GM23338 (cell line): ENCODE measurements at regions not wholly inside any gene's neighbourhood (a gene's known extent, or its start where the extent isn't known, plus 50 kb on each side); places are given as distances from the start of the nearest gene placed in this dataset.
A peak's percentile ranks its signal among the peaks of the same experiment; 100 is the strongest.

ENCODE experiments used
- ATAC-seq: fragments of 200-7000 bp; cut with Tn5 transposase; 3 replicates; pipeline ENCODE4 v1.9.1; 2020
- DNase-seq: peaks from one replicate; pipeline ENCODE4 v3.0.0-alpha.2; 2015; ENCODE audit warnings: low spot score
- H2AFZ ChIP-seq: fragments of 200-600 bp; sonication (generic); 2 replicates; pipeline ENCODE4 v1.8.0; 2016; ENCODE audit warnings: antibody characterized with exemption, mild to moderate bottlenecking, moderate library complexity
- H3F3A ChIP-seq: fragments of 200-600 bp; sonication (generic); replicated peaks from 2 replicates; pipeline ENCODE4 v1.8.0; 2017; ENCODE audit warnings: antibody characterized with exemption, mixed run types, low read depth
- H3K27ac ChIP-seq: fragments of 200-600 bp; sonication (generic); 2 replicates; pipeline ENCODE4 v1.6.1; 2016; ENCODE audit warnings: low read depth
- H3K27me3 ChIP-seq: fragments of 200-600 bp; sonication (generic); 2 replicates; pipeline ENCODE4 v1.8.0; 2016; ENCODE audit warnings: mild to moderate bottlenecking, mixed run types, moderate library complexity; ENCODE audit not compliant: insufficient read depth
- H3K36me3 ChIP-seq: fragments of 200-600 bp; sonication (generic); 2 replicates; pipeline ENCODE4 v1.8.0; 2016; ENCODE audit warnings: mild to moderate bottlenecking; ENCODE audit not compliant: insufficient read depth
- H3K4me1 ChIP-seq: fragments of 200-600 bp; sonication (generic); 2 replicates; pipeline ENCODE4 v1.8.0; 2016; ENCODE audit warnings: mild to moderate bottlenecking, moderate library complexity; ENCODE audit not compliant: insufficient read depth
- H3K4me2 ChIP-seq: fragments of 200-600 bp; sonication (generic); 2 replicates; pipeline ENCODE4 v1.7.1; 2017; ENCODE audit warnings: mixed run types
- H3K4me3 ChIP-seq: fragments of 200-600 bp; sonication (generic); 2 replicates; pipeline ENCODE4 v1.6.1; 2016; ENCODE audit warnings: mixed run types
- H3K79me2 ChIP-seq: fragments of 200-600 bp; sonication (generic); replicated peaks from 2 replicates; pipeline ENCODE4 v1.8.0; 2017; ENCODE audit warnings: mild to moderate bottlenecking; ENCODE audit not compliant: insufficient read depth
- H3K9me2 ChIP-seq: fragments of 200-600 bp; sonication (generic); 2 replicates; pipeline ENCODE4 v1.8.0; 2017; ENCODE audit not compliant: insufficient read depth
- H4K20me1 ChIP-seq: fragments of 200-600 bp; sonication (generic); replicated peaks from 2 replicates; pipeline ENCODE4 v1.8.0; 2017; ENCODE audit warnings: mild to moderate bottlenecking; ENCODE audit not compliant: insufficient read depth
- H3K27ac Mint-ChIP-seq: 2 replicates; pipeline ENCODE4 v1.8.0; 2020; ENCODE audit warnings: inconsistent platforms, mild to moderate bottlenecking, moderate library complexity, mixed read lengths
- H3K27me3 Mint-ChIP-seq: 3 replicates; pipeline ENCODE4 v1.8.0; 2022; ENCODE audit warnings: low read depth, mild to moderate bottlenecking, moderate library complexity, mixed read lengths, inconsistent platforms; ENCODE audit not compliant: insufficient read depth, poor library complexity
- H3K36me3 Mint-ChIP-seq: 3 replicates; pipeline ENCODE4 v1.8.0; 2021; ENCODE audit warnings: low read depth, mild to moderate bottlenecking, inconsistent platforms, moderate library complexity, mixed read lengths
- H3K4me1 Mint-ChIP-seq: 3 replicates; pipeline ENCODE4 v1.8.0; 2020; ENCODE audit warnings: mild to moderate bottlenecking, inconsistent platforms, mixed read lengths
- H3K4me3 Mint-ChIP-seq: 3 replicates; pipeline ENCODE4 v1.8.0; 2021; ENCODE audit warnings: moderate library complexity, mild to moderate bottlenecking, inconsistent platforms, mixed read lengths
- H3K9me3 Mint-ChIP-seq: 3 replicates; pipeline ENCODE4 v1.8.0; 2020; ENCODE audit warnings: moderate library complexity, mild to moderate bottlenecking, inconsistent platforms, mixed read lengths
- CREB1 ChIP-seq: fragments of 250-450 bp; sonication (Bioruptor Pico); IDR thresholded peaks from 2 replicates; pipeline ENCODE4 v1.5.0; 2020; ENCODE audit warnings: low read depth, mild to moderate bottlenecking, moderate library complexity
- EZH2phosphoT487 ChIP-seq: fragments of 200-600 bp; sonication (generic); IDR thresholded peaks from one replicate; pipeline ENCODE4 v1.8.1; 2018; ENCODE audit warnings: antibody characterized with exemption; ENCODE audit not compliant: unreplicated experiment
- JUNB ChIP-seq: IDR thresholded peaks from one replicate; pipeline ENCODE4 v1.6.1; 2016; ENCODE audit warnings: antibody characterized with exemption; ENCODE audit not compliant: unreplicated experiment
- NANOG ChIP-seq: IDR thresholded peaks from 2 replicates; pipeline ENCODE4 v1.6.1; 2016; ENCODE audit warnings: antibody characterized with exemption, borderline replicate concordance
- POLR2AphosphoS5 ChIP-seq: IDR thresholded peaks from 2 replicates; pipeline ENCODE4 v1.6.1; 2016; ENCODE audit warnings: antibody characterized with exemption, low read depth
- ZNF331 ChIP-seq: fragments of 250-450 bp; sonication (Bioruptor Pico); IDR thresholded peaks from 2 replicates; pipeline ENCODE4 v1.5.0; 2020; ENCODE audit warnings: low read depth, mild to moderate bottlenecking, moderate library complexity
- TF ChIP-seq, protein P1 (sequence below), 2 experiments: fragments of 200-600 bp in 1 of 2; sonication (generic) in 1 of 2; conservative IDR thresholded peaks; 2 replicates each; pipeline versions ENCODE4 v1.5.1 to v1.6.1; 2016 to 2017; ENCODE audit warnings: antibody characterized with exemption in 2 of 2, low read depth in 2 of 2, mild to moderate bottlenecking in 2 of 2, moderate library complexity in 1 of 2
- TF ChIP-seq, protein P2 (sequence below): IDR thresholded peaks from one replicate; pipeline ENCODE4 v1.6.1; 2018; ENCODE audit warnings: antibody characterized with exemption; ENCODE audit not compliant: unreplicated experiment
- TF ChIP-seq, protein P3 (sequence below): IDR thresholded peaks from 2 replicates; pipeline ENCODE4 v1.6.1; 2016; ENCODE audit warnings: antibody characterized with exemption
- TF ChIP-seq, protein P4 (sequence below): fragments of 250-450 bp; sonication (Bioruptor Pico); IDR thresholded peaks from 2 replicates; pipeline ENCODE4 v1.5.0; 2020; ENCODE audit warnings: mild to moderate bottlenecking, moderate library complexity

DNA sequence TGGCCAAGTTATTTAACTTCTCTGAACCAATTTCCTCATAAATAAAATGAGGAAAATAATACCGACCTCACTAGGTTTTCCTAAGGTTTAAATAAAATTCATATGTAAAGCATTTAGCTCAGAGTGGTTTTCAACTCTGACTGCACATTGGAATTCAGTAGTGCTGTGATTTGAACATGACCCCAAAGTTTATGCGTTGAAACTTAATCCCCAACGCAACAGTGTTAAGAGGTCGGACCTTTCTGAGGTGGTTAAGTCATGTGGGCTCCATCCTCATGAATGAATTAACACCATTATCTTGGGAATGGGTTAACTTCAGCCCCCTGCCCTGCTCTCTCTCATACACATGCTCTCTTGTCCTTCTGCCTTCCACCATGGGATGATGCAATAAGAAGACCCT is 322.2 kb downstream of the AASDHPPT start:
- Histone ChIP-seq H3K27me3 (no peaks in the 10 kb centered on the region), H3F3A (no peaks in the 10 kb centered on the region), H3K4me3 (no peak overlapping the region), H3K79me2 (no peaks in the 10 kb centered on the region), H2AFZ (no peak overlapping the region), H3K36me3 (peaks cover 5% of the 10 kb centered on the region; the same call in 1 of the 2 replicates), H4K20me1 (no peaks in the 10 kb centered on the region), H3K4me2 (no peak overlapping the region), H3K27ac (no peak overlapping the region), H3K4me1 (no peaks in the 10 kb centered on the region), H3K9me2 (0 out of 2 replicates have a peak, but pooled peaks cover 4% of the 10 kb centered on the region)
- TF ChIP-seq NANOG (no peak), POLR2AphosphoS5 (no peak), CREB1 (CRISPR knock-in tag) (no peak), ZNF331 (CRISPR knock-in tag) (no peak), EZH2phosphoT487 (no peak), JUNB (no peak)
- TF ChIP-seq, protein P1, sequence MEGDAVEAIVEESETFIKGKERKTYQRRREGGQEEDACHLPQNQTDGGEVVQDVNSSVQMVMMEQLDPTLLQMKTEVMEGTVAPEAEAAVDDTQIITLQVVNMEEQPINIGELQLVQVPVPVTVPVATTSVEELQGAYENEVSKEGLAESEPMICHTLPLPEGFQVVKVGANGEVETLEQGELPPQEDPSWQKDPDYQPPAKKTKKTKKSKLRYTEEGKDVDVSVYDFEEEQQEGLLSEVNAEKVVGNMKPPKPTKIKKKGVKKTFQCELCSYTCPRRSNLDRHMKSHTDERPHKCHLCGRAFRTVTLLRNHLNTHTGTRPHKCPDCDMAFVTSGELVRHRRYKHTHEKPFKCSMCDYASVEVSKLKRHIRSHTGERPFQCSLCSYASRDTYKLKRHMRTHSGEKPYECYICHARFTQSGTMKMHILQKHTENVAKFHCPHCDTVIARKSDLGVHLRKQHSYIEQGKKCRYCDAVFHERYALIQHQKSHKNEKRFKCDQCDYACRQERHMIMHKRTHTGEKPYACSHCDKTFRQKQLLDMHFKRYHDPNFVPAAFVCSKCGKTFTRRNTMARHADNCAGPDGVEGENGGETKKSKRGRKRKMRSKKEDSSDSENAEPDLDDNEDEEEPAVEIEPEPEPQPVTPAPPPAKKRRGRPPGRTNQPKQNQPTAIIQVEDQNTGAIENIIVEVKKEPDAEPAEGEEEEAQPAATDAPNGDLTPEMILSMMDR (conservative IDR thresholded peaks at IDR 0.05; ENCODE audit: low read depth in 2 of 2), result no peak
- TF ChIP-seq, protein P2, sequence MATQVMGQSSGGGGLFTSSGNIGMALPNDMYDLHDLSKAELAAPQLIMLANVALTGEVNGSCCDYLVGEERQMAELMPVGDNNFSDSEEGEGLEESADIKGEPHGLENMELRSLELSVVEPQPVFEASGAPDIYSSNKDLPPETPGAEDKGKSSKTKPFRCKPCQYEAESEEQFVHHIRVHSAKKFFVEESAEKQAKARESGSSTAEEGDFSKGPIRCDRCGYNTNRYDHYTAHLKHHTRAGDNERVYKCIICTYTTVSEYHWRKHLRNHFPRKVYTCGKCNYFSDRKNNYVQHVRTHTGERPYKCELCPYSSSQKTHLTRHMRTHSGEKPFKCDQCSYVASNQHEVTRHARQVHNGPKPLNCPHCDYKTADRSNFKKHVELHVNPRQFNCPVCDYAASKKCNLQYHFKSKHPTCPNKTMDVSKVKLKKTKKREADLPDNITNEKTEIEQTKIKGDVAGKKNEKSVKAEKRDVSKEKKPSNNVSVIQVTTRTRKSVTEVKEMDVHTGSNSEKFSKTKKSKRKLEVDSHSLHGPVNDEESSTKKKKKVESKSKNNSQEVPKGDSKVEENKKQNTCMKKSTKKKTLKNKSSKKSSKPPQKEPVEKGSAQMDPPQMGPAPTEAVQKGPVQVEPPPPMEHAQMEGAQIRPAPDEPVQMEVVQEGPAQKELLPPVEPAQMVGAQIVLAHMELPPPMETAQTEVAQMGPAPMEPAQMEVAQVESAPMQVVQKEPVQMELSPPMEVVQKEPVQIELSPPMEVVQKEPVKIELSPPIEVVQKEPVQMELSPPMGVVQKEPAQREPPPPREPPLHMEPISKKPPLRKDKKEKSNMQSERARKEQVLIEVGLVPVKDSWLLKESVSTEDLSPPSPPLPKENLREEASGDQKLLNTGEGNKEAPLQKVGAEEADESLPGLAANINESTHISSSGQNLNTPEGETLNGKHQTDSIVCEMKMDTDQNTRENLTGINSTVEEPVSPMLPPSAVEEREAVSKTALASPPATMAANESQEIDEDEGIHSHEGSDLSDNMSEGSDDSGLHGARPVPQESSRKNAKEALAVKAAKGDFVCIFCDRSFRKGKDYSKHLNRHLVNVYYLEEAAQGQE, result no peak
- TF ChIP-seq, protein P3, sequence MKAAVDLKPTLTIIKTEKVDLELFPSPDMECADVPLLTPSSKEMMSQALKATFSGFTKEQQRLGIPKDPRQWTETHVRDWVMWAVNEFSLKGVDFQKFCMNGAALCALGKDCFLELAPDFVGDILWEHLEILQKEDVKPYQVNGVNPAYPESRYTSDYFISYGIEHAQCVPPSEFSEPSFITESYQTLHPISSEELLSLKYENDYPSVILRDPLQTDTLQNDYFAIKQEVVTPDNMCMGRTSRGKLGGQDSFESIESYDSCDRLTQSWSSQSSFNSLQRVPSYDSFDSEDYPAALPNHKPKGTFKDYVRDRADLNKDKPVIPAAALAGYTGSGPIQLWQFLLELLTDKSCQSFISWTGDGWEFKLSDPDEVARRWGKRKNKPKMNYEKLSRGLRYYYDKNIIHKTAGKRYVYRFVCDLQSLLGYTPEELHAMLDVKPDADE, result no peak
- TF ChIP-seq, protein P4, sequence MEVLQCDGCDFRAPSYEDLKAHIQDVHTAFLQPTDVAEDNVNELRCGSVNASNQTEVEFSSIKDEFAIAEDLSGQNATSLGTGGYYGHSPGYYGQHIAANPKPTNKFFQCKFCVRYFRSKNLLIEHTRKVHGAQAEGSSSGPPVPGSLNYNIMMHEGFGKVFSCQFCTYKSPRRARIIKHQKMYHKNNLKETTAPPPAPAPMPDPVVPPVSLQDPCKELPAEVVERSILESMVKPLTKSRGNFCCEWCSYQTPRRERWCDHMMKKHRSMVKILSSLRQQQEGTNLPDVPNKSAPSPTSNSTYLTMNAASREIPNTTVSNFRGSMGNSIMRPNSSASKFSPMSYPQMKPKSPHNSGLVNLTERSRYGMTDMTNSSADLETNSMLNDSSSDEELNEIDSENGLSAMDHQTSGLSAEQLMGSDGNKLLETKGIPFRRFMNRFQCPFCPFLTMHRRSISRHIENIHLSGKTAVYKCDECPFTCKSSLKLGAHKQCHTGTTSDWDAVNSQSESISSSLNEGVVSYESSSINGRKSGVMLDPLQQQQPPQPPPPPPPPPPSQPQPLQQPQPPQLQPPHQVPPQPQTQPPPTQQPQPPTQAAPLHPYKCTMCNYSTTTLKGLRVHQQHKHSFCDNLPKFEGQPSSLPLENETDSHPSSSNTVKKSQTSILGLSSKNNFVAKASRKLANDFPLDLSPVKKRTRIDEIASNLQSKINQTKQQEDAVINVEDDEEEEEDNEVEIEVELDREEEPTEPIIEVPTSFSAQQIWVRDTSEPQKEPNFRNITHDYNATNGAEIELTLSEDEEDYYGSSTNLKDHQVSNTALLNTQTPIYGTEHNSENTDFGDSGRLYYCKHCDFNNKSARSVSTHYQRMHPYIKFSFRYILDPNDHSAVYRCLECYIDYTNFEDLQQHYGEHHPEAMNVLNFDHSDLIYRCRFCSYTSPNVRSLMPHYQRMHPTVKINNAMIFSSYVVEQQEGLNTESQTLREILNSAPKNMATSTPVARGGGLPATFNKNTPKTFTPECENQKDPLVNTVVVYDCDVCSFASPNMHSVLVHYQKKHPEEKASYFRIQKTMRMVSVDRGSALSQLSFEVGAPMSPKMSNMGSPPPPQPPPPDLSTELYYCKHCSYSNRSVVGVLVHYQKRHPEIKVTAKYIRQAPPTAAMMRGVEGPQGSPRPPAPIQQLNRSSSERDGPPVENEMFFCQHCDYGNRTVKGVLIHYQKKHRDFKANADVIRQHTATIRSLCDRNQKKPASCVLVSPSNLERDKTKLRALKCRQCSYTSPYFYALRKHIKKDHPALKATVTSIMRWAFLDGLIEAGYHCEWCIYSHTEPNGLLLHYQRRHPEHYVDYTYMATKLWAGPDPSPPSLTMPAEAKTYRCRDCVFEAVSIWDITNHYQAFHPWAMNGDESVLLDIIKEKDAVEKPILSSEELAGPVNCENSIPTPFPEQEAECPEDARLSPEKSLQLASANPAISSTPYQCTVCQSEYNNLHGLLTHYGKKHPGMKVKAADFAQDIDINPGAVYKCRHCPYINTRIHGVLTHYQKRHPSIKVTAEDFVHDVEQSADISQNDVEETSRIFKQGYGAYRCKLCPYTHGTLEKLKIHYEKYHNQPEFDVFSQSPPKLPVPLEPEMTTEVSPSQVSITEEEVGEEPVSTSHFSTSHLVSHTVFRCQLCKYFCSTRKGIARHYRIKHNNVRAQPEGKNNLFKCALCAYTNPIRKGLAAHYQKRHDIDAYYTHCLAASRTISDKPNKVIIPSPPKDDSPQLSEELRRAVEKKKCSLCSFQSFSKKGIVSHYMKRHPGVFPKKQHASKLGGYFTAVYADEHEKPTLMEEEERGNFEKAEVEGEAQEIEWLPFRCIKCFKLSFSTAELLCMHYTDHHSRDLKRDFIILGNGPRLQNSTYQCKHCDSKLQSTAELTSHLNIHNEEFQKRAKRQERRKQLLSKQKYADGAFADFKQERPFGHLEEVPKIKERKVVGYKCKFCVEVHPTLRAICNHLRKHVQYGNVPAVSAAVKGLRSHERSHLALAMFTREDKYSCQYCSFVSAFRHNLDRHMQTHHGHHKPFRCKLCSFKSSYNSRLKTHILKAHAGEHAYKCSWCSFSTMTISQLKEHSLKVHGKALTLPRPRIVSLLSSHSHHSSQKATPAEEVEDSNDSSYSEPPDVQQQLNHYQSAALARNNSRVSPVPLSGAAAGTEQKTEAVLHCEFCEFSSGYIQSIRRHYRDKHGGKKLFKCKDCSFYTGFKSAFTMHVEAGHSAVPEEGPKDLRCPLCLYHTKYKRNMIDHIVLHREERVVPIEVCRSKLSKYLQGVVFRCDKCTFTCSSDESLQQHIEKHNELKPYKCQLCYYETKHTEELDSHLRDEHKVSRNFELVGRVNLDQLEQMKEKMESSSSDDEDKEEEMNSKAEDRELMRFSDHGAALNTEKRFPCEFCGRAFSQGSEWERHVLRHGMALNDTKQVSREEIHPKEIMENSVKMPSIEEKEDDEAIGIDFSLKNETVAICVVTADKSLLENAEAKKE, result no peak
- Mint-ChIP-seq H3K27ac (0 out of 2 replicates have a peak overlapping the region, but pooled peaks have one; percentile 58), H3K36me3 (peaks cover 19% of the 10 kb centered on the region), H3K27me3 (no peaks in the 10 kb centered on the region), H3K9me3 (peaks cover 19% of the 10 kb centered on the region), H3K4me1 (no peaks in the 10 kb centered on the region; the same call in 2 of the 3 replicates), H3K4me3 (no peak overlapping the region)
- DNase-seq (no peak), ATAC-seq (no peak)
